Ovary (tissue), 3 donors: ENCODE measurements at regions not wholly inside any gene's neighbourhood (a gene's known extent, or its start where the extent isn't known, plus 50 kb on each side); places are given as distances from the start of the nearest gene placed in this dataset.

Experiments used
- EP300 ChIP-seq: sonication (generic); formaldehyde crosslinking; IDR thresholded peaks from one replicate; pipeline ENCODE4 v1.6.1; 2017; ENCODE audit warnings: antibody characterized with exemption
- POLR2A ChIP-seq: fragments of 450-650 bp; IDR thresholded peaks from one replicate; pipeline ENCODE4 v1.6.1; 2017; ENCODE audit warnings: antibody characterized with exemption, mild to moderate bottlenecking, moderate library complexity
- TF ChIP-seq, protein P1 (sequence below), 3 donors: fragments of 450-650 bp in 2 of 3; fragments of 200-600 bp in 1 of 3; IDR thresholded peaks; one replicate each; pipeline versions ENCODE4 v1.5.1 to v1.8.0; 2016 to 2022; ENCODE audit warnings: antibody characterized with exemption in 3 of 3, mild to moderate bottlenecking in 1 of 3
- donor health status: DM: no; HTN: no; CAD: no.

DNA sequence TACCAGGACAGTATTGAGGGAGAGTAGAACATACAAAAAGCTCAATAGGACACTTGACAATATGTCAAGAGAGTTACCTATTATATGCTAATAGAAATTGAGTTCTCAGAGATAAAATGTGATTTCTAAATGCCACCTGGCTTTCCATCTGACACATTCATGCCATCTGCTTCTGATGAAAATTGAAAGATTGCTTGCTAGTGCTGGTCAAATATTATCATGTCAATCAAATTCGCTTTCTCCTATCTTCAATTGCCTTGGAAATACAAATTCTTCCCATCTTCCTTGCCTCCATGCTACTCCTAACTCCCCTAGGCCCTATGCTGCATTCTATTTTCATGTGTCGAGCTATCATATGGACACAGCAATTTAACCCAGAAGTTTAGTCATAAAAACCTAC lies 1076.9 kb downstream of the ARAP2 start:
- TF ChIP-seq, protein P1, sequence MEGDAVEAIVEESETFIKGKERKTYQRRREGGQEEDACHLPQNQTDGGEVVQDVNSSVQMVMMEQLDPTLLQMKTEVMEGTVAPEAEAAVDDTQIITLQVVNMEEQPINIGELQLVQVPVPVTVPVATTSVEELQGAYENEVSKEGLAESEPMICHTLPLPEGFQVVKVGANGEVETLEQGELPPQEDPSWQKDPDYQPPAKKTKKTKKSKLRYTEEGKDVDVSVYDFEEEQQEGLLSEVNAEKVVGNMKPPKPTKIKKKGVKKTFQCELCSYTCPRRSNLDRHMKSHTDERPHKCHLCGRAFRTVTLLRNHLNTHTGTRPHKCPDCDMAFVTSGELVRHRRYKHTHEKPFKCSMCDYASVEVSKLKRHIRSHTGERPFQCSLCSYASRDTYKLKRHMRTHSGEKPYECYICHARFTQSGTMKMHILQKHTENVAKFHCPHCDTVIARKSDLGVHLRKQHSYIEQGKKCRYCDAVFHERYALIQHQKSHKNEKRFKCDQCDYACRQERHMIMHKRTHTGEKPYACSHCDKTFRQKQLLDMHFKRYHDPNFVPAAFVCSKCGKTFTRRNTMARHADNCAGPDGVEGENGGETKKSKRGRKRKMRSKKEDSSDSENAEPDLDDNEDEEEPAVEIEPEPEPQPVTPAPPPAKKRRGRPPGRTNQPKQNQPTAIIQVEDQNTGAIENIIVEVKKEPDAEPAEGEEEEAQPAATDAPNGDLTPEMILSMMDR (IDR thresholded peaks at IDR 0.05), result no peak
- TF ChIP-seq POLR2A (no peak), EP300 (no peak)
